Right lobe of liver (tissue), 6 donors: ENCODE measurements at regions not wholly inside any gene's neighbourhood (a gene's known extent, or its start where the extent isn't known, plus 50 kb on each side); places are given as distances from the start of the nearest gene placed in this dataset.
A peak's percentile ranks its signal among the peaks of the same experiment; 100 is the strongest.
"Not testable (repeated sequence)": the region's sequence is repeated elsewhere in the genome, so short reads cannot be mapped to it uniquely, and the experiment has no call there.

Experiments used
- ATAC-seq, 4 donors: fragments of 200-7000 bp; cut with Tn5 transposase; one replicate each; pipeline ENCODE4 v1.9.1; 2020; ENCODE audit warnings: mild to moderate bottlenecking in 4 of 4, moderate library complexity in 4 of 4
- DNase-seq, 3 donors: peaks; one replicate each; pipeline ENCODE4 v3.0.0-alpha.2; 2020
- H3K27ac ChIP-seq, 3 donors: fragments of 200-600 bp; one replicate each; pipeline ENCODE4 v1.8.0; 2022
- H3K27me3 ChIP-seq, 2 donors: fragments of 200-600 bp; one replicate each; pipeline ENCODE4 v1.8.0; 2022
- H3K36me3 ChIP-seq, 4 donors: fragments of 200-600 bp; sonication (generic) in 1 of 4; one replicate each; pipeline versions ENCODE4 v1.5.1 to v1.8.0; 2017 to 2022; ENCODE audit warnings: control low read depth in 1 of 4
- H3K4me1 ChIP-seq, 4 donors: fragments of 200-600 bp; sonication (generic) in 1 of 4; one replicate each; pipeline versions ENCODE4 v1.5.1 to v1.8.0; 2017 to 2022; ENCODE audit warnings: control low read depth in 1 of 4
- H3K4me3 ChIP-seq, 3 donors: fragments of 200-600 bp; one replicate each; pipeline ENCODE4 v1.8.0; 2022
- H3K9me3 ChIP-seq, 4 donors: fragments of 200-600 bp; sonication (generic) in 1 of 4; one replicate each; pipeline versions ENCODE4 v1.5.1 to v1.8.0; 2017 to 2022; ENCODE audit warnings: control low read depth in 1 of 4
- CTCF ChIP-seq, 4 donors: fragments of 200-600 bp in 3 of 4; fragments of 450-650 bp in 1 of 4; IDR thresholded peaks; one replicate each; pipeline versions ENCODE4 v1.5.1 to v1.8.0; 2016 to 2022; ENCODE audit warnings: antibody characterized with exemption in 4 of 4, mild to moderate bottlenecking in 2 of 4
- POLR2A ChIP-seq: fragments of 450-650 bp; IDR thresholded peaks from one replicate; pipeline ENCODE4 v1.6.1; 2017; ENCODE audit warnings: antibody characterized with exemption, mild to moderate bottlenecking
- whole genome bisulfite sequencing: methylation state at CpG from one replicate; pipeline ENCODE4 v1.1.6; 2018; ENCODE audit warnings: low coverage, low lambda C conversion rate; ENCODE audit not compliant: insufficient coverage; ENCODE audit errors: missing lambda C conversion rate; 5-methylcytosine and 5-hydroxymethylcytosine counted together
- intact Hi-C, 2 donors: fragments of 100-400 bp; cut with DNase I; formaldehyde crosslinking; loops; one replicate each; pipeline versions ENCODE4 v1.11.2 to v1.14.1; 2022
- donor health status: DM: no; HTN: yes; CAD: no.
- donor health status: DM: no; HTN: no; CAD: no.
- donor health status: DM: no; HTN: no; CAD: no.
- donor health status: DM: no; HTN: yes; CAD: no.
- donor health status: DM: no; HTN: yes; CAD: no.

- no peak for ATAC-seq
- H3K4me3 ChIP-seq: no peak overlapping the region
- no peak overlapping the region for H3K27ac ChIP-seq
- no peaks in the 10 kb centered on the region for H3K4me1 ChIP-seq
- no peaks in the 10 kb centered on the region for H3K27me3 ChIP-seq
- H3K36me3 ChIP-seq: no peaks in the 10 kb centered on the region
- no peaks in the 10 kb centered on the region for H3K9me3 ChIP-seq
- intact Hi-C loops: no loop called here
- TF ChIP-seq CTCF (IDR thresholded peaks at IDR 0.05) (no peak), POLR2A (no peak)
- WGBS: 81% methylated on average over 2 of the region's 2 CpGs
- DNase-seq: no peak
Observed at GRCh38 chr1:121448851-121449250, 264.1 kb downstream of the SRGAP2C start.

DNA sequence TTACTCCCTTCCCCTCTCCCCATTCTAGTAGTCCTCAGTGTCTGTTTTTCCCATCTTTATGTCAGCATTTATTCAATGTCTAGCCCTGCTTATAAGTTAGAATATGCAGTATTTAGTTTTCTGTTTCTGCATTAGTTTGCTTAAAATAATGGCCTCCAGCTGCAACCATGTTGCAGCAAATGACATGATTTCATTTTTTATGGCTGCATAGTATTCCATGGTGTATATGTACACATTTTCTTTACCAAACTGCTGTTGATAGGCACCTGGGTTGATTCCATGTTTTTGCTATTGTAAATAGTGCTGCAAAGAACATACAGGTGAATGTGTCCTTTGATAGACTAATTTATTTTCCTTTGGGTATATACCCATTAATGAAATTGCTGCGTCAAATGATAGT lies 267.7 kb downstream of the SRGAP2C start:
- WGBS: 91% methylated on average over 1 of the region's 1 CpG
- Histone ChIP-seq H3K36me3 (no peaks in the 10 kb centered on the region), H3K9me3 (no peaks in the 10 kb centered on the region), H3K27ac (no peak overlapping the region), H3K4me1 (no peaks in the 10 kb centered on the region), H3K27me3 (no peaks in the 10 kb centered on the region), H3K4me3 (no peak overlapping the region)
- TF ChIP-seq POLR2A (no peak), CTCF (IDR thresholded peaks at IDR 0.05) (no peak)
- intact Hi-C loops: no loop called here
- DNase-seq (no peak), ATAC-seq (no peak)

DNA sequence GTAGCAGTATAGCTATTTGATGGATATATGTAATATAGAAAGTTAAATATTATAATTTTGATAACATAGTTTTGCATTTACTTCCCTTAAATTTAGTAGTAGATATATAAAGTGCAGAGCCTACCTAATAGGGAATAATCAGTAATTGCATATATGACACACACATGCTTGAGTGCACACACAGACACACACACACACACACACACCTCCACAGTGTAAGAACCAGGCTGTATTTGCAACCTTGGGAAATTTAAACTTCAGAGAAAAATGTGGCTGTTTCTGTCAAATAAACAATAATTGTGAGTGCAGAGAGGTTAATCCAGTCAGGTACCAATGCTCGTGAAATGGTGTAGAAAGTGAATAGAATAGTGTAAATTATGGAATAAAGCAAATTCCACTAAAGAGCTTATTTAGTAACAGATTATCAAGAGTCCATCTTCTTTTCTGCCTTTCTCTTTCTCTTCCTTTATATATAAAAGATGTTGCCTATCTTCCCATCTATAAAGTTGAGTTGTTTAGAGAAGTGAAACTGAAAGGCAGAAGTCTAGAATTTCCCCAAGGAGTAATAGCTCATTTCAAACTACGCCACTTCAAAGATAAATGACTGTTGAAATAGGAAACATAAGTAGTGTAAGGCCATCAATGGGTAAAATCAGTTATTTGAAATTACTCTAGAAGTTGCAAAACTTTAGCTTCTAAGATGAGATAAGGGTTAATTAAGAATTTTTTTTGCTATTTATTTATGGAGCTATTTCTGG lies 273.7 kb downstream of the SRGAP2C start:
- Histone ChIP-seq H3K27ac (no peak overlapping the region), H3K4me1 (no peaks in the 10 kb centered on the region), H3K4me3 (no peak overlapping the region), H3K9me3 (no peaks in the 10 kb centered on the region), H3K27me3 (no peaks in the 10 kb centered on the region), H3K36me3 (no peaks in the 10 kb centered on the region)
- DNase-seq (no peak), ATAC-seq (peak in 2 of 4 donors; percentile 32 to 48)
- intact Hi-C loops: no loop called here
- no peak for TF ChIP-seq CTCF (IDR thresholded peaks at IDR 0.05)
- no peak for TF ChIP-seq POLR2A
- WGBS: 51% methylated on average over 2 of the region's 2 CpGs

- no peaks in the 10 kb centered on the region for H3K27me3 ChIP-seq
- H3K4me3 ChIP-seq: no peak overlapping the region
- H3K4me1 ChIP-seq: no peaks in the 10 kb centered on the region
- TF ChIP-seq POLR2A (no peak), CTCF (IDR thresholded peaks at IDR 0.05) (no peak)
- DNase-seq (no peak), ATAC-seq (no peak)
- H3K9me3 ChIP-seq: no peaks in the 10 kb centered on the region
- no peaks in the 10 kb centered on the region for H3K36me3 ChIP-seq
- H3K27ac ChIP-seq: no peak overlapping the region
- intact Hi-C loops: no loop called here
- whole genome bisulfite sequencing: 82% methylated on average over 2 of the region's 2 CpGs
Observed at GRCh38 chr1:121459235-121459634, 274.5 kb downstream of the SRGAP2C start.

GRCh38 chr1:121469395-121469794 lies 284.6 kb downstream of the SRGAP2C start:
- ATAC-seq, H3K4me1 ChIP-seq: not testable (repeated sequence)
- 73% methylated on average over 1 of the region's 1 CpG for WGBS

GRCh38 chr1:121470401-121470800 lies 285.6 kb downstream of the SRGAP2C start:
- H3K4me3 ChIP-seq, ATAC-seq, H3K36me3 ChIP-seq, intact Hi-C loops, H3K27me3 ChIP-seq, H3K9me3 ChIP-seq, H3K27ac ChIP-seq, H3K4me1 ChIP-seq, DNase-seq: not testable (repeated sequence)
- WGBS: 85% methylated on average over 2 of the region's 2 CpGs

More at GRCh38 chr1:121469395-121469794, 284.6 kb downstream of the SRGAP2C start:
- H3K36me3 ChIP-seq, H3K4me3 ChIP-seq, intact Hi-C loops, H3K27ac ChIP-seq, DNase-seq, H3K9me3 ChIP-seq, H3K27me3 ChIP-seq: not testable (repeated sequence)
